Mesothelial cell of epicardium (in vitro differentiated cells): ENCODE measurements at regions not wholly inside any gene's neighbourhood (a gene's known extent, or its start where the extent isn't known, plus 50 kb on each side); places are given as distances from the start of the nearest gene placed in this dataset.

Experiments
- DNase-seq, 2 experiments: peaks; one replicate each; pipeline ENCODE4 v3.0.0; 2021; ENCODE audit warnings: low spot score in 2 of 2; ENCODE audit not compliant: unreplicated experiment in 2 of 2
- H3K27ac Mint-ChIP-seq: 2 replicates; pipeline ENCODE4 v1.8.0; 2021; ENCODE audit warnings: mixed read lengths
- H3K27me3 Mint-ChIP-seq: 2 replicates; pipeline ENCODE4 v1.8.0; 2021; ENCODE audit warnings: low read depth, mixed read lengths
- H3K36me3 Mint-ChIP-seq: 2 replicates; pipeline ENCODE4 v1.8.0; 2021; ENCODE audit warnings: mixed read lengths
- H3K4me1 Mint-ChIP-seq: 2 replicates; pipeline ENCODE4 v1.8.0; 2021; ENCODE audit warnings: mixed read lengths
- H3K4me3 Mint-ChIP-seq: 2 replicates; pipeline ENCODE4 v1.8.0; 2021; ENCODE audit warnings: mild to moderate bottlenecking, moderate library complexity, mixed read lengths
- H3K9me3 Mint-ChIP-seq: 2 replicates; pipeline ENCODE4 v1.8.0; 2021; ENCODE audit warnings: mixed read lengths
- TF ChIP-seq, protein P1 (sequence below): fragments of 200-600 bp; sonication (generic); IDR thresholded peaks from one replicate; pipeline ENCODE4 v1.5.0; 2021; ENCODE audit warnings: antibody characterized with exemption; ENCODE audit not compliant: unreplicated experiment

DNA sequence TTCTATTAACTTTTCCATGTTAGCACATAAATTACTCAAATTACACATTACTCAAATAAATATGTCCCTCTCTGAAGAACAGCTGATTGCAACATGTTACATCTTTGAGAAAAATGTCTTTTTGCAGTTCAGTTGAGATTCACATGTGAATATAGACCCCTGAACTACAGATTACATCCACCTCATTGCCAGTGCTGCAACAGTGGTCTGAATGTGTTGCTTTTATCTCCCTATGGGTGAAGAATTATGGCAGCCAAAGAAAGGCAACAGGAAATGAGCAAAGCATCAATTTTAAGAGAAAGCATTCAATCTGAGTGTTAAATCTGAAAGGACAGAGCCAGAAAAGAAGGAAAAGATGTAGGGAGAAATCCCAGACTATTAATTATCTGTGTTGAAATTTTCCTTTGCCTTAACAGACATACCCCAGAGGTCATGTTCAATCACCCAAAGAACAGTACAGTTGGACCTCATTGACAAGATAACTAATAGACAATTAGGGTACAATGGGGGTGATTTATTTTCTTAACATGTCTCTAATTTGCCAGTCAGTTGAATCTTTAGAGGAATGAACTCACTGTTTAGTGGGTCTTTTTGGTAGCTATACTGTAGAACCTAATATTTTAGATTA, 620.2 kb downstream of the CPS1 start:
- Mint-ChIP-seq H3K27me3 (no peaks in the 10 kb centered on the region), H3K4me3 (no peak overlapping the region), H3K9me3 (peaks cover 8% of the 10 kb centered on the region), H3K36me3 (no peaks in the 10 kb centered on the region), H3K4me1 (peaks cover 2% of the 10 kb centered on the region), H3K27ac (no peak overlapping the region)
- DNase-seq: no peak
- TF ChIP-seq, protein P1, sequence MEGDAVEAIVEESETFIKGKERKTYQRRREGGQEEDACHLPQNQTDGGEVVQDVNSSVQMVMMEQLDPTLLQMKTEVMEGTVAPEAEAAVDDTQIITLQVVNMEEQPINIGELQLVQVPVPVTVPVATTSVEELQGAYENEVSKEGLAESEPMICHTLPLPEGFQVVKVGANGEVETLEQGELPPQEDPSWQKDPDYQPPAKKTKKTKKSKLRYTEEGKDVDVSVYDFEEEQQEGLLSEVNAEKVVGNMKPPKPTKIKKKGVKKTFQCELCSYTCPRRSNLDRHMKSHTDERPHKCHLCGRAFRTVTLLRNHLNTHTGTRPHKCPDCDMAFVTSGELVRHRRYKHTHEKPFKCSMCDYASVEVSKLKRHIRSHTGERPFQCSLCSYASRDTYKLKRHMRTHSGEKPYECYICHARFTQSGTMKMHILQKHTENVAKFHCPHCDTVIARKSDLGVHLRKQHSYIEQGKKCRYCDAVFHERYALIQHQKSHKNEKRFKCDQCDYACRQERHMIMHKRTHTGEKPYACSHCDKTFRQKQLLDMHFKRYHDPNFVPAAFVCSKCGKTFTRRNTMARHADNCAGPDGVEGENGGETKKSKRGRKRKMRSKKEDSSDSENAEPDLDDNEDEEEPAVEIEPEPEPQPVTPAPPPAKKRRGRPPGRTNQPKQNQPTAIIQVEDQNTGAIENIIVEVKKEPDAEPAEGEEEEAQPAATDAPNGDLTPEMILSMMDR: no peak

DNA sequence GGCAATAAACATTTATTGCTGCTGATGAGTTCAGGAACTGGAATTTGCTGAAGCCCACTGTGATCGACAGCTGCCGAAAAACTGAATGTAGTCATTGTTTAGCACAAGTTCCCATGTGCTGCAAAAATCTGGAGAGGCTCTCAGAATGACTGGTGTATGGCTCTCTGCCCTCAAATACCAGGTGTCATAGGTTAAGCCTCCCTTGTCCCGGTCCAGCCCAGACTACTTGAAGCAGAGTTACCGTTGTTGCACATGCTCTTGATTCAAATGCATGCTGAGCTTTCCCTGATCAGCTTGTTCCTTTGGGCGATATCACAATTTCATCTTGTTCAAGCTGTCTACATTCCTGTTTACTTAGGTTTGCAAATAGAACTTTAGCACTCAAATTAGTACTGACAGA, 625.2 kb downstream of the CPS1 start:
- Mint-ChIP-seq H3K36me3 (no peaks in the 10 kb centered on the region), H3K27me3 (no peaks in the 10 kb centered on the region), H3K27ac (no peak overlapping the region), H3K4me1 (peaks cover 7% of the 10 kb centered on the region), H3K4me3 (no peak overlapping the region), H3K9me3 (no peaks in the 10 kb centered on the region)
- no peak for DNase-seq
- TF ChIP-seq, protein P1: no peak

DNA sequence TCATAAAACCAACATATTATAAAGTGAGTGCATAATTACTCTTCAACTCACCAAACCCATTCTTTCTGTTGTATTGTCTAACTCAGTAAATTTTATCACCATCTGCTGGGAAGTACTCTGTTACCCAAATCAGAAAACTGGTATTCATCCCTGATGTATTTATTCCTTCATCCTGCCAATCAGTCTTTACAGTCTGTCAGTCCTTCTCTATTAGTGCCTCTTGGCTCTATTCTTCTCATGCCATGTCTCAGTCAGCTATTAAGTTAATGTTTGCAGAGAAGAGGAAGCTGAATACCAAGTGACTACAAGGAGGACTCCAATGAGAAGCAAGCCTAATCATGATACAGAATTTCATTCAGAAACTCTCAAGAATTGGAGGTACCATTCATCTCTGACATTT, 631.2 kb downstream of the CPS1 start:
- no peak overlapping the region for H3K27ac Mint-ChIP-seq
- TF ChIP-seq, protein P1: no peak
- H3K9me3 Mint-ChIP-seq: no peaks in the 10 kb centered on the region

DNA sequence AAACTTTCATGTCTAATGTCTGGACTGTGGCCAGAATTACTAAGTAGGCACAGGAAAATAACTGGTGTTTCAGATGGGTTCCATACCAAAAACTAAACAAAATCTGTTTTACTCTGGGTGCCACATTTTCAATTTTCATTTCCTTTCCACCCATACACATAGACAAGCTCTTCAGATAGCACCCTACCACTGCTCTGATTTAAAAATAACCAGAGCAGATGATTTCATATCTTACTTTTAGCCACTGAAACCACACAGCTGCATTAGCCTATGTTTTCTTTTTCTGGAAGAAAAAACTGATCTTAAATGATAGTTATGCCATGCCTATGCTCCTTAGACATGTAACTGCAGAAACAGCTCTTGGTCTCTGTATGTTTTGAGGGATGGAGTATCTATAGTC, 647.6 kb downstream of the CPS1 start:
- DNase-seq: no peak
- no peaks in the 10 kb centered on the region for H3K36me3 Mint-ChIP-seq
- H3K4me3 Mint-ChIP-seq: no peak overlapping the region
- peaks cover 2% of the 10 kb centered on the region for H3K4me1 Mint-ChIP-seq
- TF ChIP-seq, protein P1: no peak
- no peaks in the 10 kb centered on the region for H3K27me3 Mint-ChIP-seq
- no peak overlapping the region for H3K27ac Mint-ChIP-seq
- H3K9me3 Mint-ChIP-seq: peaks cover 10% of the 10 kb centered on the region

More for the DNA sequence above, 631.2 kb downstream of the CPS1 start:
- Mint-ChIP-seq H3K4me1 (peaks cover 14% of the 10 kb centered on the region), H3K4me3 (no peak overlapping the region), H3K36me3 (no peaks in the 10 kb centered on the region), H3K27me3 (no peaks in the 10 kb centered on the region)
- no peak for DNase-seq

DNA sequence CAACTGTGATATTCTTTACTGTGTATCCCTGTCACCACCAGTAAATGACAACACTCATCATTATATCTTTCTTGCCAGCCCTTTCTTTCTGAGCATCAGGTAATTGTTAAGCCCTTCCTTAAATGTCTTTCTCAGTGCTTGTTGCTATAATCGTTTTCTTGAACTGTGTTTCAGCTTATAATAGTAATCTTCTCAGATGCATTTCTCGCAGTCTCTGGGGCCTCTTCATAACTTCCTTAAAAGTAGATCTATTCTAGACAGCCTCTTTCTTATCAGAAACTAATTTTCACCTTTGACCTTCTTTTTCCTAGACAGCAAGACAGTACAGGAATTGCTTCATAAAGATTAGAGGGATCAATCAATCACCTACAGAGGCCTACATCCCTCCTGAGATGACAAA, 648.1 kb downstream of the CPS1 start:
- H3K36me3 Mint-ChIP-seq: no peaks in the 10 kb centered on the region
- no peak overlapping the region for H3K4me3 Mint-ChIP-seq
- H3K27me3 Mint-ChIP-seq: no peaks in the 10 kb centered on the region
- peaks cover 10% of the 10 kb centered on the region for H3K9me3 Mint-ChIP-seq
- TF ChIP-seq, protein P1: no peak
- no peak overlapping the region for H3K27ac Mint-ChIP-seq
- no peak for DNase-seq
- peaks cover 2% of the 10 kb centered on the region for H3K4me1 Mint-ChIP-seq

DNA sequence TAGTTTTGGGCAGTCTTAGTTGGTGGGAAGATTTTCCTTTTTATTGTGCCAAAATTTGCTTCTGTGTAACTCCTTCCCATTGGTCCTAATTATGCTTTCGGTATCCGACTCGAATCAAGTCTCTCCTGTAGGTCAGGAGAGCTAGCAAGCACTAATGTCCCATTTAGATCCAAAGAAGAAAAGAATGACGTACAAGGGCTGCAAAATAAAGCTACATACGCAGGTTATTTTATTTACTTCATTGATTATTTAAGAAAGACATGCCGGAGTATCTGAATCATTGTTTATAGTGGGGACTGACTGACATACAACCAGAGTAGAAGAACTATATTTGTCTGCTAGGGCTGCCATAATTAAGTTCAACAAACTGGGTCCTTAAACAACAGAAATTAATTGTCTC, 648.5 kb downstream of the CPS1 start:
- H3K9me3 Mint-ChIP-seq: peaks cover 10% of the 10 kb centered on the region
- no peak overlapping the region for H3K27ac Mint-ChIP-seq
- peaks cover 2% of the 10 kb centered on the region for H3K4me1 Mint-ChIP-seq
- H3K4me3 Mint-ChIP-seq: no peak overlapping the region
- no peaks in the 10 kb centered on the region for H3K27me3 Mint-ChIP-seq
- DNase-seq: no peak
- no peaks in the 10 kb centered on the region for H3K36me3 Mint-ChIP-seq
- TF ChIP-seq, protein P1: no peak
